SU-DHL-6 (cell line): ENCODE measurements at regions not wholly inside any gene's neighbourhood (a gene's known extent, or its start where the extent isn't known, plus 50 kb on each side); places are given as distances from the start of the nearest gene placed in this dataset.

Source experiments
- H2AFZ ChIP-seq: fragments of 200-600 bp; sonication (generic); 2 replicates; pipeline ENCODE4 v1.6.1; 2014; ENCODE audit warnings: low read depth, mild to moderate bottlenecking, moderate library complexity, mixed read lengths, antibody characterized with exemption, low read length; ENCODE audit not compliant: severe bottlenecking
- H3F3A ChIP-seq: fragments of 200-600 bp; shearing (Covaris generic); 2 replicates; pipeline ENCODE4 v1.6.0; 2016; ENCODE audit warnings: antibody characterized with exemption, mild to moderate bottlenecking; ENCODE audit not compliant: insufficient read depth
- H3K27ac ChIP-seq: fragments of 200-600 bp; sonication (generic); 2 replicates; pipeline ENCODE4 v1.5.1; 2016; ENCODE audit warnings: low read depth, mild to moderate bottlenecking, low read length, moderate library complexity, mixed read lengths
- H3K27me3 ChIP-seq: fragments of 200-600 bp; sonication (generic), shearing (Covaris generic); 2 replicates; pipeline ENCODE4 v1.6.0; 2014; ENCODE audit warnings: mild to moderate bottlenecking, low read length
- H3K36me3 ChIP-seq: fragments of 200-600 bp; sonication (generic); 2 replicates; pipeline ENCODE4 v1.6.1; 2014; ENCODE audit warnings: mild to moderate bottlenecking, low read length, mixed read lengths
- H3K4me2 ChIP-seq: fragments of 300-600, 200-600 bp; shearing (Covaris generic), sonication (generic); 2 replicates; pipeline ENCODE4 v1.6.0; 2014; ENCODE audit warnings: low read length, low read depth, mild to moderate bottlenecking; ENCODE audit not compliant: poor library complexity, severe bottlenecking
- H3K4me3 ChIP-seq: fragments of 200-600 bp; sonication (generic); 2 replicates; pipeline ENCODE4 v1.5.1; 2014; ENCODE audit warnings: antibody characterized with exemption, low read length, mild to moderate bottlenecking, mixed read lengths; ENCODE audit not compliant: insufficient read depth, poor library complexity, severe bottlenecking
- H3K79me2 ChIP-seq: fragments of 200-600 bp; sonication (generic); 2 replicates; pipeline ENCODE4 v1.6.1; 2014; ENCODE audit warnings: mild to moderate bottlenecking, low read length, moderate library complexity; ENCODE audit not compliant: insufficient read depth
- H3K9ac ChIP-seq: fragments of 200-600 bp; sonication (generic); 2 replicates; pipeline ENCODE4 v1.7.0; 2014; ENCODE audit warnings: mild to moderate bottlenecking, low read length
- H3K9me2 ChIP-seq: fragments of 200-600 bp; sonication (generic); replicated peaks from 2 replicates; pipeline ENCODE4 v1.6.1; 2014; ENCODE audit warnings: low read length; ENCODE audit not compliant: insufficient read depth
- H3K9me3 ChIP-seq: fragments of 200-600 bp; sonication (generic); 2 replicates; pipeline ENCODE4 v1.6.1; 2014; ENCODE audit warnings: low read length, mixed read lengths; ENCODE audit not compliant: insufficient read depth
- H4K20me1 ChIP-seq: fragments of 200-600 bp; sonication (generic); 2 replicates; pipeline ENCODE4 v1.6.1; 2014; ENCODE audit warnings: low read depth, mild to moderate bottlenecking, antibody characterized with exemption, low read length, moderate library complexity, mixed read lengths
- CTCF ChIP-seq: fragments of 200-600 bp; sonication (generic); IDR thresholded peaks from one replicate; pipeline ENCODE4 v1.5.1; 2017; ENCODE audit warnings: antibody characterized with exemption, mild to moderate bottlenecking, low read length, moderate library complexity; ENCODE audit not compliant: insufficient read depth, poor library complexity, severe bottlenecking
- EZH2phosphoT487 ChIP-seq: fragments of 200-600 bp; sonication (generic), shearing (Covaris generic); conservative IDR thresholded peaks from 2 replicates; pipeline ENCODE4 v1.6.1; 2018; ENCODE audit warnings: mild to moderate bottlenecking, antibody characterized with exemption, low read length, moderate library complexity, mixed read lengths

GRCh38 chr1:55793856-55794255, 578.7 kb upstream of the USP24 start:
- Histone ChIP-seq H3F3A (no peaks in the 10 kb centered on the region), H3K27me3 (no peaks in the 10 kb centered on the region), H3K27ac (no peak overlapping the region), H2AFZ (no peak overlapping the region), H3K4me2 (no peak overlapping the region), H3K9ac (no peak overlapping the region), H3K79me2 (no peaks in the 10 kb centered on the region), H3K36me3 (no peaks in the 10 kb centered on the region), H4K20me1 (no peaks in the 10 kb centered on the region), H3K9me3 (no peaks in the 10 kb centered on the region), H3K4me3 (no peak overlapping the region), H3K9me2 (no peaks in the 10 kb centered on the region)
- TF ChIP-seq EZH2phosphoT487 (no peak), CTCF (no peak)

GRCh38 chr1:55792870-55793269, 577.7 kb upstream of the USP24 start:
- Histone ChIP-seq H3K4me2 (no peak overlapping the region), H2AFZ (no peak overlapping the region), H4K20me1 (no peaks in the 10 kb centered on the region), H3K27ac (no peak overlapping the region), H3K36me3 (no peaks in the 10 kb centered on the region), H3K9me2 (no peaks in the 10 kb centered on the region), H3K9ac (no peak overlapping the region), H3K79me2 (no peaks in the 10 kb centered on the region), H3F3A (no peaks in the 10 kb centered on the region), H3K9me3 (no peaks in the 10 kb centered on the region), H3K4me3 (no peak overlapping the region), H3K27me3 (no peaks in the 10 kb centered on the region)
- TF ChIP-seq CTCF (no peak), EZH2phosphoT487 (no peak)

- TF ChIP-seq EZH2phosphoT487: no peak
- TF ChIP-seq CTCF: no peak
- Histone ChIP-seq H3K9ac (no peak overlapping the region), H3K4me2 (no peak overlapping the region), H3K4me3 (no peak overlapping the region), H2AFZ (no peak overlapping the region), H3K36me3 (no peaks in the 10 kb centered on the region), H4K20me1 (no peaks in the 10 kb centered on the region), H3K27me3 (no peaks in the 10 kb centered on the region), H3K9me3 (no peaks in the 10 kb centered on the region), H3F3A (no peaks in the 10 kb centered on the region), H3K79me2 (no peaks in the 10 kb centered on the region), H3K9me2 (no peaks in the 10 kb centered on the region), H3K27ac (no peak overlapping the region)
Measured at GRCh38 chr1:55789466-55789865, 574.3 kb upstream of the USP24 start.
